ENCODE measurements at regions not wholly inside any gene's neighbourhood (a gene's known extent, or its start where the extent isn't known, plus 50 kb on each side); places are given as distances from the start of the nearest gene placed in this dataset.
A peak's percentile ranks its signal among the peaks of the same experiment; 100 is the strongest.

DNA sequence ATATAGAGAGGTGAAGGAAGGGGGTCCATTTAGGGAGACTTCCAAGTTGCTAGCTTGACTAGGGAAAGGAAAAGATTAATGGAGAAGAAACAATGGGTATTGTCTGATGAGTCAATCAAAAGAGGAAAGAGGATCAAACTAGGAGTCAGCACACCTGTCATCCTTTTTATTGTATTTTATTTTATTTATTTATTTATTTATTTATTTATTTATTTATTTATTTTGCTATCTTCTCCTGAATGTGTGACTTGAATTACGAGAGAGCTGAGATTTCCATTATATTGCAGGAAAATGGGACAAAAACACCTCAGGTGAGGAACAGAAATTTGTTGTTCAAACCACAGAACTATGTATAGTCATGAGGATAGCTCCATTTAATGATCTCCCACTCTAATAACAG is 58.9 kb downstream of the NUDT11 start:
- DNase-seq (ENCODE audit: low read depth in 4 of 4, low spot score in 3 of 4): no peak

DNA sequence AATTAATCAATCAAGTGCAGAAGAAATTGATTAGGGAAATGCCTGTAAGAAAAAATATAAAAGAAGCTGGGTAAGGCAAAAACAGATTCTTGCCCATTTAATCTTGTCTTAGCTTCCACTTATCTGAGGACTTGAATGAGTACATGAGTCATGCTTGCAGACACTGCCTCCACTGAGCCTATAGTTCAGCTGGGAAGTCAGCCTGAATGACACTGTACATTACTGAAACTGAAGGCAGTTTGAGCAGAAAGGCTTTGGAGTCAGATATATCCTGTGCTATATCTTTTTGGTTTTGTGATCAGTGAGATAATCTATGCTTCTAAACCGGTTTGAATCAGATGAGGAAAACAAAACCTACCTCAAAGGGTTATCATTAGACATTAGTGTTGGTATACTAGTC is 61.3 kb downstream of the NUDT11 start:
- DNase-seq (ENCODE audit: low read depth in 4 of 4, low spot score in 3 of 4): no peak

DNA sequence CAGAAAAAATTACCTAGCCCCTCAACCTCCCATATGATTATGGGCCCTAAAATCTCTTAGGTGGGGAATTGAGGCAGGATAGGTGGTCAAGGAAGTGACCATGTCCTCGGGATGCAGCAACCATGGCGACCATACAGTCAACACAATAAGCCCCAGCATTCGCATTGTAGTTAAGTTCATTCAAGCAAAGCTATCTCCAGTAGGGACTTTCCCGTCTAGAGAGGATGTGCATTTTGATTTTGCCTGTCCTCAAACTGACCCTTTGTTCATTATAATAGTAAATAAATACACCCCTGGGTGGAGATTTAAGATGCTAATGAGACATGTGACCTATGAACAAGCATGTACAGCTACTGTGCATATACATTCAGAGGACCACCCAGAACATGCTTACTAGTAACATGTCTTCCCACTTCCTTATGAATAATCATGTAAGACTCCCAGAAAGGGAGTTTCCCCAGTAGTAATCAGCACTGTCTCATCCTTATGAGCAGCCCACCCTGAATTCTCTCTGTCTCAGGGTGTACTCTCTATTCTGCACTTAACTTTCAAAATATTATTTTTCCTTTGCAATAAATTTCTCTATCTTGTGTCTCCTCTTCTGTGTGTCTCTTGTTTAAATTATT is 74.3 kb downstream of the NUDT11 start:
- DNase-seq (ENCODE audit: low read depth in 4 of 4, low spot score in 3 of 4): no peak

DNA sequence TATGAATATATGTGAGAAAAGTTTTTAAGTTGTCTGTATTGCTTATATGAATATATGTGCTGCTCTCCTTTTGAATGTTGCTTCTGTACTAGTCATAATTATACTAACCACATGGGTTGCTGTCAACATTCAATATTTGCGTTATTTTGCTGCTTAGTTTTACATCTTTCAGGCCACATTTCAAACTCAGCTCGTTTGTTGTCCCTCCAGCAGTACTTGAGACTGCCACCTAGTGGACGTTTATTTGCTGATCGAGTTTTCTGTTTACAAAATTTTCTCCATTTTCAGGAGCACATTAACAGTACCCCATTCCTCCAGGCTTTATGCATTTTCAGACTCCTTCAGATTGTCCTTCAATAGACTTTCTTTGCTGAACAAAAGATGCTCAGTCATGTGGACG is 75.8 kb downstream of the NUDT11 start:
- peak; percentile 1 to 18 (median 13) for DNase-seq (ENCODE audit: low read depth in 4 of 4, low spot score in 3 of 4)

DNA sequence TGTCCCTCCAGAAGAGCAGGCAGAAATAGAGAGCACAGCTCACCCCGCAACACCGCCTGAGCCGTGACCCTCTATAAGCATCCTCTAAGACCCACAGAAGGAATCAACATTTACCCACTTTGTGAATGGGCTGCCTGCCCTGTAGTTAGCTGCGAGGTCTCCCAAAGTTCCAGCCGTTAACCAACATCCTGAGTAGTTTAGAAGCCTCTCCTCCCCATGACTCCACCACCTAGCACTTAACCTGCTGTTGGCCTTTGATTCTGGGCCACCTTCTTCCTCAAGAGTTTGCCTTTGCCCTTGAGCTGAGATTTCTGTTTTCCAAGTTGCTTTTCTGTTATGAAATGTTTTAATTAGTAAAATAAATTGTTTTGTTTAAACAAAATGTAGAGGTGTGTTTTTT is 75.8 kb downstream of the NUDT10 start:
- DNase-seq (ENCODE audit: low read depth in 4 of 4, low spot score in 3 of 4): no peak

DNA sequence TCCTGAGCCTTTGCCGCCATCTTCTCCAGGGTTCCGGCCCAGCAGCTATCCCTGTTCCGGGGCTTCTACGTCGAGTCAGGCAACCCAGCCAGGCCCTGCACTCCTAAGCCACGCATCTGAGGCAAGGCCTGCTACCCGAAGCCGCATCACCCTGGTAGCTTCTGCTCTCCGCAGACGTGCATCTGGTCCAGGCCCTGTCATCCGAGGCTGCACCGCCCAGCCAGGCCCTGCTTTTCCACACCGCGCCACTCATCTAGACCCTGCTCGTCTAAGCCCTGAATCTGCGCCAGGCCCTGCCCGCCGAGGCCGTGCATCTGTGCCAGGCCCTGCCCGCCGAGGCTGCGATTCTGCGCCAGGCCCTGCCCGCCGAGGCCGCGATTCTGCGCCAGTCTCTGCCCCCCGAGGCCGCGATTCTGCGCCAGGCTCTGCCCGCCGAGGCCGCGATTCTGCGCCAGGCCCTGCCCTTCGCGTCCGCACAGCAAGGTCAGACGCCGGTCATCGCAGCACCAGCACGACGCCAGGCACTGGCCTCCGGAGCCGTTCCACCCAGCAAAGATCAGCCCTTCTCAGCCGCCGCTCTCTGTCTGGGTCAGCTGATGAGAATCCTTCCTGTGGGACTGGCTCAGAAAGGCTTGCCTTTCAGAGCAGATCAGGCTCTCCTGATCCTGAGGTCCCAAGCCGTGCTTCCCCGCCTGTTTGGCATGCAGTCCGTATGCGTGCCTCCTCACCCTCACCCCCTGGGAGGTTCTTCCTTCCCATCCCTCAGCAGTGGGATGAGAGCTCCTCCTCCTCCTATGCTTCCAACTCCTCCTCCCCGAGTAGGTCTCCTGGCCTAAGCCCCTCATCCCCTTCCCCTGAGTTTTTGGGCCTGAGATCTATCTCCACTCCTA is 75.1 kb downstream of the NUDT10 start:
- DNase-seq (ENCODE audit: low read depth in 4 of 4, low spot score in 3 of 4): no peak

DNA sequence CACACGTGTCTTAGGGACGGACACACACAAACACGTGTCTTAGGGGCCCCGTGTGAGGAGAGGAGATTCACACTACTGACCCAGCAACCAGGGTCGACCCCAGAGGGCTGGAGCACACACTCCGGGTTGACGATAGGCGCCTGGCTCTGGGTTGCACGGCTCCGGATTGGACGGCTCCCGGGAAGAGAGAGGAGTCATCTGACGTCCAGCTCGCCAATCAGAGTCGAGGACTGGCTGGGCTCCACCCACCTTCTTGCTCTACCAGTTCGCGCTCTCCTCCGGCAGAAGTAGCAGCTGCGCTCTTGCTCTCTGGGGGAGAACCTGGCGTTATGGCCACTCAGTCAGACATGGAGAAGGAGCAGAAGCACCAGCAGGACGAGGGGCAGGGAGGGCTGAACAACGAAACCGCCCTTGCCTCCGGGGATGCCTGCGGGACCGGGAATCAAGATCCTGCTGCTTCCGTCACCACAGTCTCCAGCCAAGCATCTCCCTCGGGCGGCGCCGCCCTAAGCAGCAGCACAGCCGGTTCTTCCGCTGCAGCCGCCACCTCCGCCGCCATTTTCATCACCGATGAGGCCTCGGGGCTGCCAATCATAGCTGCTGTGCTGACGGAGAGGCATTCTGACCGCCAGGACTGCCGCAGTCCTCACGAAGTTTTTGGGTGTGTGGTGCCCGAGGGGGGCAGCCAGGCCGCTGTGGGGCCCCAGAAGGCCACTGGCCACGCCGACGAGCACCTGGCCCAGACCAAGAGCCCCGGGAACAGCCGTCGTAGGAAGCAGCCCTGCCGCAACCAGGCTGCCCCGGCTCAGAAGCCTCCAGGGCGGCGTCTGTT is 74.3 kb downstream of the NUDT10 start:
- DNase-seq (ENCODE audit: low read depth in 4 of 4, low spot score in 3 of 4): no peak

DNA sequence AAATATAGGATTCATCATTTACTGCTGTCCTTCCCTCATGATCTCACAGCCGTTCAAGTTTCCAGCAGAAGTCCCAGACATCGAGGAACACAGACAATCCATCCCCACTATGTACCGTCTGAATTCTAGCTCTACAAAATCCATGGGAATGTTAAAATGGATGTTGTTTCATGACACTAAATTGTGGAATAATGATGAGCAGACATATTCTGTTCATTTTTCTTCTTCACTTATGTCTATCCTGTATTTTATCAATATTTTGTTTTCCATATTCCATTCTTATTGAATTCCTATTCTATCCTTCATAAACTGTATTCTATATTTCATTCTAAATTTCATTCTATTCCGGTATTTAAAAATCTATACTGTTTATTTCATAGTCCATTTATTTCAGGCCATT is 71.8 kb downstream of the NUDT10 start:
- DNase-seq (ENCODE audit: low read depth in 4 of 4, low spot score in 3 of 4): no peak

DNA sequence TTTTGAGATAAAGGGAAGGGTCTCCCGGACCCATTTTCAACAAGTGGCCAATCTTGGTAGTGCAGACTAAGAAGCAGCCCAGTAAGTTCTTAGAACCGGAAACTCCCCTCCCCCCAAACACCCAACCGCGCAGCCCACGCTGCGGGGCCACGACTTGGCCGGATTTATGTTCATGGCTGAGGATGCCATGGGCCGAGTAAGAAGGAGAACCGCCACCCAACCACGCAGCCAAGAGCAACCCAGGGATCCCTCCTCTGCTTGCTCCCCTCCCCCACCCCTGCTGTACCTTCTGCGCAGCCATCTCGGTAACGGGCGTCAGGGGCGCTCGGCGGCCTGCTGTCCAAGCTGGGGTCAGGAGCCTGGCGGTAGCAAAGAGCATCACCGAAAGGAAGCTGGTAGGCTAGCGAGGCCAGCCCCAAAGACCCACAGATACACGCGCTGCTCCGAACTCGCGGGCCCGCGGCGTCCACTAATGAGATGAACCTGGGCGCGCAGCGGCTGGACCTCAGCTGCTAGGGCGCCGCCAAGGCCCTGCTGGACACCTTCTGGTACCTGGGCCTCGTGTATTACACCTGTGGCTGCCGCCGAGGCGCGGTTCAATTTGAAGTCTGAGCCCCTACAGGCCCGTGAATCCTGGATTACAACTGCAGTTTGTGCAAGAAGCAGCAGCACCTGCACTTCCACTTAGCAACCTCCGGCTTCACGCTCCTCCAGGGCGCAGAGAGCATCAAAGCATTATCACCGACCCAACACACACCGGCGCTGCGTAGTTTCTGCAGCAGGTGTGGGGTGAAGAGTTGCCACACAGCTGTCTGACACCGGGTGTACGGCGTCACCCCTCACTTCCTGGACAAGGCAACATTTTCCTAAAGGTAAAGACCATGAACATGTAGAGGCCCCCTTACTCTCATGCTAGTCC is 63.4 kb downstream of the NUDT10 start:
- peak; percentile 20 to 31 (median 25) for DNase-seq (ENCODE audit: low read depth in 4 of 4, low spot score in 3 of 4)

DNA sequence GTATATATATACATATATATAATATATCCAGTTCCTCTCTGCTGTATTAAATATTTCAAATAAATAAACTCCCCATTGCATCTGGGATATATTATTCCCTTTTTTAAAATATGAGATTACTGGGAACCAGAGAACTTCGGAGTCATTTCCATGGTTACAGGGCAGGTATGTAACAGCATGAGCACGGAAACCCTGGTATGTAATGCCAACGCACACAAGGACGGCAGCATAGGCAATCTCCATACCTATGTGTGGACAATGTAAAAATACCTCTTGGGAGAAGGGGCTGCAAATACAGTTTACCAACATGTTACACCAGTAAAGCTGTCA is 62.8 kb downstream of the NUDT10 start:
- no peak for DNase-seq (ENCODE audit: low read depth in 4 of 4, low spot score in 3 of 4)

All from right renal pelvis (tissue), 4 donors.